ENCODE measurements at regions not wholly inside any gene's neighbourhood (a gene's known extent, or its start where the extent isn't known, plus 50 kb on each side); places are given as distances from the start of the nearest gene placed in this dataset.
A peak's percentile ranks its signal among the peaks of the same experiment; 100 is the strongest.

- no peak for TF ChIP-seq CTCF (IDR thresholded peaks at IDR 0.05; ENCODE audit: low read depth, low read length, missing control alignments)
- no peak overlapping the region for H3K4me3 ChIP-seq (ENCODE audit: low read depth, low read length)
- in situ Hi-C loops (cut with HindIII; ENCODE audit: low sequenced_read_pairs), result no loop called here
- no peak for DNase-seq (ENCODE audit: low read depth)
Measured at GRCh38 chr1:14082331-14082730, 382.3 kb downstream of the PRDM2 start.

DNA sequence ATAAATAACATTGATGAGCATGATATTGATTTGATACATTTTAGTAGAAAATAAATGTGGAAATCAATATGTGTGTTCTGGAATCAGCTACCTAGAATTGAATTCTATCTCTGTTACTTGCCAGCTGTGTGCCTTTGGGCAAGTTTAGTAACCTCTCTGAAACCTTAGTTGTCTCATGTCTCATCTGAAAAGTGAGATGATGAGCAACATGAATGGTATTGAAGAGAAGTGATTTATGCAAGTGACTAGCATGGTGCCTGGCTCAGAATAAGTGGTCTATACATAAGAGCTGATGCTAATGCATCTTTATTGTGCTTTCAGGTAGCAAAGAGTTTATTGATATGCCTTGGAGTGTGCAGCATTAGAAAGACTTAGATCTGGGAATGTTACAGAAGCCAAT lies 383.3 kb downstream of the PRDM2 start:
- TF ChIP-seq CTCF (IDR thresholded peaks at IDR 0.05; ENCODE audit: low read depth, low read length, missing control alignments), result no peak
- DNase-seq (ENCODE audit: low read depth), result no peak
- in situ Hi-C loops (cut with HindIII; ENCODE audit: low sequenced_read_pairs), result no loop called here
- no peak overlapping the region for H3K4me3 ChIP-seq (ENCODE audit: low read depth, low read length)

- H3K4me3 ChIP-seq (ENCODE audit: low read depth, low read length), result no peak overlapping the region
- no peak for TF ChIP-seq CTCF (IDR thresholded peaks at IDR 0.05; ENCODE audit: low read depth, low read length, missing control alignments)
- in situ Hi-C loops (cut with HindIII; ENCODE audit: low sequenced_read_pairs), result no loop called here
- DNase-seq (ENCODE audit: low read depth), result no peak
Measured at GRCh38 chr1:14083706-14084105, 383.7 kb downstream of the PRDM2 start.

DNA sequence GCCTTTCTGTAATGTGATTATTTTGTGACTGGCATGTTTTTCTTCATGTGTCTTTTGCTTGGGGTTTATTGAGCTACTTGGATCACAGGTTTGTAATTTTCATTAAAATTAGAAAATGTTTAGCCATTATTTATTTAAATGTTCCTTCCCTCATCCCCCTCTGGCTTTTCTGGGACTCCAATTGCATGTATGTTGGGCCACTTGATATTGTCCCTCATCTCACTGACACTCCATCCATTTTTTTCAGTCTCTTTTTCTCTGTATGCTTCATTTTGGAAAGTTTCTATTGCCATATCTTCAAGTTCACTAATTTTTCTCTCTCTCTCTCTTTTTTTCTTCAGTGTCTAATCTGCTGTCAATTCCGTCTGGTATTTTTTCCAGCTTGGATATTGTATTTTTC lies 390.1 kb downstream of the PRDM2 start:
- no peak overlapping the region for H3K4me3 ChIP-seq (ENCODE audit: low read depth, low read length)
- no peak for TF ChIP-seq CTCF (IDR thresholded peaks at IDR 0.05; ENCODE audit: low read depth, low read length, missing control alignments)
- in situ Hi-C loops (cut with HindIII; ENCODE audit: low sequenced_read_pairs), result no loop called here
- DNase-seq (ENCODE audit: low read depth), result no peak

DNA sequence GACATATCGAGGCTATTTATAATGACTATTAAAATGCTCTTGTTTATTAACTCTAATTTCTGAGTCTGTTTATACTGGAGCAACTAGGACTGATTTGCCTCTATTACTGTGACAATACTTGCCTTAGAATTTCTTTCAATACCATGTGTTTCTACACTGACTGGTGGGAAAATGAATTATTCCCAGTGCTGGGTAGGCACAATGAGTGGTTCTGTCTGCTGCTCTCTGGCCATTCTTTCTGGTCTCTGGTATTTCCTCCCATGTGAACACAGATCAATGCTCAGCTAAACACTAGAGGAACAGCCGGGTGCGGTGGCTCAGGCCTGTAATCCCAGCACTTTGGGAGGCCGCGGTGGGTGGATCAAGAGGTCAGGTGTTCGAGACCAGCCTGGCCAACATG lies 390.5 kb downstream of the PRDM2 start:
- in situ Hi-C loops (cut with HindIII; ENCODE audit: low sequenced_read_pairs), result no loop called here
- DNase-seq (ENCODE audit: low read depth), result no peak
- TF ChIP-seq CTCF (IDR thresholded peaks at IDR 0.05; ENCODE audit: low read depth, low read length, missing control alignments), result no peak
- no peak overlapping the region for H3K4me3 ChIP-seq (ENCODE audit: low read depth, low read length)

DNA sequence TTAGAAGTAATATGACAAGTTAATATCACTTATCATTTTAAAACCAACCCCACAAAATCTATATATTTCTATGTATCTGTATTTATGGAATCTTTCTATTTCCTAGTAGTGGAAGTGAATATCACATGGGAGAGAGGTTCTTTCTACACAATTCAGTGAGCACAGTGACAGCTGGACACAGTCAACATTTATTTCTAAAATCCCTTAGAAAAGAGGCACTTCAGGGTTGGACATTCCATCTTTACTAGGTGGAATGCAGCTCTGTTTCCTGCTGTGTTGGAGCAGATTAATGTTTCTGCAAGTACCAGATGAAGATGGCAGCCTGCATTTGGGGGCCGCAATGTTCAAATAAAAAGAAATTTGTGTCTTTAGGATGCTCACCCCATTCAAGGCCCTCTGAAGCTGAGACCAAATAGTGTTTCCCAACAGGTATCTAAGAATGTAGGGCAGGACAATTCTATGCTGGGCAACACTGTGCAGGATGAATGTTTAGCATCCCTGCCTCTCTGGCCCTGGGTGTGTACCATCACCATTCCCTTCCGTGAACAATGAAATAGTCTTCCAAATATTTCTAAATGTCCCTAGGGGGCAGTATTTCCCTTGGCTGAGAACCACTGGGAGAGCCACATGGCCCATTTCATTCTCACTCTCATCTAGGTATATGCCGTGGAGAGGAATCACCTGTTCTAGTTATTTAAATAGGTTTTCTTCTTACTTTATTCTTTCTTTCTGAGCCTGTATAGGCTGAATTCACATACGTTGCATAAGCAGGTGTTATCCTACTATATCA lies 394.8 kb downstream of the PRDM2 start:
- peak; percentile 42 for TF ChIP-seq CTCF (IDR thresholded peaks at IDR 0.05; ENCODE audit: low read depth, low read length, missing control alignments)
- H3K4me3 ChIP-seq (ENCODE audit: low read depth, low read length), result no peak overlapping the region
- DNase-seq (ENCODE audit: low read depth), result no peak
- in situ Hi-C loops (cut with HindIII; ENCODE audit: low sequenced_read_pairs), result no loop called here
